ENCODE measurements at regions not wholly inside any gene's neighbourhood (a gene's known extent, or its start where the extent isn't known, plus 50 kb on each side); places are given as distances from the start of the nearest gene placed in this dataset.
"Not testable (repeated sequence)": the region's sequence is repeated elsewhere in the genome, so short reads cannot be mapped to it uniquely, and the experiment has no call there.

GRCh38 chr6:165842281-165842936 is 179.4 kb upstream of the PDE10A start:
- DNase-seq = no peak

GRCh38 chr6:165841153-165841558 is 178.1 kb upstream of the PDE10A start:
- no peak for DNase-seq

- no peak for DNase-seq
Observed at GRCh38 chr6:165837948-165838745, 175.1 kb upstream of the PDE10A start.

- not testable (repeated sequence) for DNase-seq
Observed at GRCh38 chr6:165836648-165837047, 173.6 kb upstream of the PDE10A start.

- DNase-seq = no peak
Observed at GRCh38 chr6:165835410-165835851, 172.4 kb upstream of the PDE10A start.

- DNase-seq = no peak
Observed at GRCh38 chr6:165834613-165835259, 171.7 kb upstream of the PDE10A start.

GRCh38 chr6:165833355-165833754 is 170.3 kb upstream of the PDE10A start:
- no peak for DNase-seq

- DNase-seq = no peak
Observed at GRCh38 chr6:165831812-165832510, 168.9 kb upstream of the PDE10A start.

- DNase-seq = no peak
Observed at GRCh38 chr6:165830761-165831160, 167.7 kb upstream of the PDE10A start.

GRCh38 chr6:165829376-165829775 is 166.3 kb upstream of the PDE10A start:
- no peak for DNase-seq

- no peak for DNase-seq
Observed at GRCh38 chr6:165827190-165827518, 164.1 kb upstream of the PDE10A start.

- DNase-seq = no peak
Observed at GRCh38 chr6:165826487-165827189, 163.6 kb upstream of the PDE10A start.

- DNase-seq = no peak
Observed at GRCh38 chr6:165825256-165825815, 162.3 kb upstream of the PDE10A start.

GRCh38 chr6:165823609-165824326 is 160.7 kb upstream of the PDE10A start:
- DNase-seq = no peak

GRCh38 chr6:165822501-165822900 is 159.5 kb upstream of the PDE10A start:
- DNase-seq = no peak

- DNase-seq = no peak
Observed at GRCh38 chr6:165821754-165822153, 158.7 kb upstream of the PDE10A start.

GRCh38 chr6:165820934-165821333 is 157.9 kb upstream of the PDE10A start:
- DNase-seq = no peak

- no peak for DNase-seq
Observed at GRCh38 chr6:165820407-165820806, 157.4 kb upstream of the PDE10A start.

GRCh38 chr6:165819394-165819793 is 156.4 kb upstream of the PDE10A start:
- DNase-seq = no peak

- DNase-seq = no peak
Observed at GRCh38 chr6:165818200-165818599, 155.2 kb upstream of the PDE10A start.

GRCh38 chr6:165817771-165818170 is 154.7 kb upstream of the PDE10A start:
- DNase-seq = no peak

GRCh38 chr6:165817148-165817547 is 154.1 kb upstream of the PDE10A start:
- no peak for DNase-seq

Measured in hematopoietic multipotent progenitor cell treated with erythropoietin and hydrocortisone succinate and interleukin-3 and kit ligand, for 4 days (in vitro differentiated cells).